Esophagus muscularis mucosa (tissue), 4 donors: ENCODE measurements at regions not wholly inside any gene's neighbourhood (a gene's known extent, or its start where the extent isn't known, plus 50 kb on each side); places are given as distances from the start of the nearest gene placed in this dataset.
"Not testable (repeated sequence)": the region's sequence is repeated elsewhere in the genome, so short reads cannot be mapped to it uniquely, and the experiment has no call there.

ENCODE experiments used
- CTCF ChIP-seq, 3 experiments: fragments of 200-600 bp in 2 of 3; fragments of 450-650 bp in 1 of 3; sonication (generic) in 2 of 3; IDR thresholded peaks; one replicate each; pipeline ENCODE4 v1.5.1; 2017 to 2019; ENCODE audit warnings: antibody characterized with exemption in 3 of 3, mild to moderate bottlenecking in 2 of 3, moderate library complexity in 1 of 3
- EP300 ChIP-seq: sonication (generic); formaldehyde crosslinking; IDR thresholded peaks from one replicate; pipeline ENCODE4 v1.6.1; 2017; ENCODE audit warnings: antibody characterized with exemption
- POLR2A ChIP-seq: fragments of 450-650 bp; IDR thresholded peaks from one replicate; pipeline ENCODE4 v1.6.1; 2017; ENCODE audit warnings: antibody characterized with exemption, moderate library complexity, mild to moderate bottlenecking, low read depth
- POLR2AphosphoS5 ChIP-seq, 2 donors: sonication (generic); formaldehyde crosslinking; IDR thresholded peaks; one replicate each; pipeline ENCODE4 v1.6.1; 2017; ENCODE audit warnings: antibody characterized with exemption in 2 of 2

DNA sequence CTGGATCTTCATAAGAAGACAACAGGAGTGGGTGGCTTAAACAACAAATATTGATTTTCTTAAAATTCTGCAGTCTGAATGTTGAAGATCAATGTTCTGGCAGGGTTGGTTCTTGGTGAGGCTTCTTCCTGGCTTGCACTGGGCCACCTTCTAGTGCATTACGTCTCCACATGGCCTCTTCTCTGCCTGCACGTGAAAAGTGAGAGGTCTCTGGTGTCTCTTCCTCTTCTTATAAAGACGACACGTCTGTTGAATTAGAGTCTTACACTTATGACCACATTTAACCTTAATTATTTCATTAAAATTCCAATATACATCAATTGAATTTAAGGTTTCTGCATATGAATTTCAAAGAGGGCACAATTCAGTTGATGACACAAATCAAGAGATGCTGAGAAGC is 1100.1 kb downstream of the TMEM121 start:
- not testable (repeated sequence) for TF ChIP-seq CTCF (IDR thresholded peaks at IDR 0.05); POLR2A; POLR2AphosphoS5 (IDR thresholded peaks at IDR 0.05); EP300
